IMR-90 (cell line): ENCODE measurements at regions not wholly inside any gene's neighbourhood (a gene's known extent, or its start where the extent isn't known, plus 50 kb on each side); places are given as distances from the start of the nearest gene placed in this dataset.

Source experiments
- ATAC-seq: fragments of 200-7000 bp; cut with Tn5 transposase; 2 replicates; pipeline ENCODE4 v1.9.1; 2020; ENCODE audit warnings: low read depth, mild to moderate bottlenecking, moderate library complexity
- BruUV-seq: library from RNA; stranded (reverse); fragments of 400-500 nt; replicated peaks from 2 replicates; lab custom pipeline; 2021; lab: Mats Ljungman, UMichigan
- CTCF ChIA-PET: fragments of 300-600 bp; formaldehyde crosslinking; extraction: SDS; loops from one replicate; lab custom pipeline; 2021; ENCODE audit warnings: antibody characterized with exemption; lab: Yijun Ruan, JAX
- POLR2A ChIA-PET: fragments of 300-600 bp; sonication (Branson Sonifier 250); formaldehyde crosslinking; loops from one replicate; lab custom pipeline; 2022; ENCODE audit warnings: antibody characterized with exemption; ENCODE audit not compliant: unreplicated experiment; lab: Charles Lee
- DNase-seq: peaks from one replicate; pipeline ENCODE4 v3.0.0; 2013
- H2AFZ ChIP-seq: replicated peaks from 2 replicates; pipeline ENCODE3; 2013; ENCODE audit warnings: low read length, mild to moderate bottlenecking; ENCODE audit not compliant: poor library complexity
- H2AK5ac ChIP-seq: 2 replicates; pipeline ENCODE4 v1.6.1; 2013; ENCODE audit warnings: low read depth, low read length, inconsistent platforms
- H2AK9ac ChIP-seq: replicated peaks from 2 replicates; pipeline ENCODE3; 2013; ENCODE audit warnings: mild to moderate bottlenecking, low read depth, low read length, moderate library complexity; ENCODE audit not compliant: poor library complexity
- H2BK120ac ChIP-seq: 2 replicates; pipeline ENCODE4 v1.6.1; 2013; ENCODE audit warnings: low read depth, low read length, inconsistent platforms
- H2BK15ac ChIP-seq: 3 replicates; pipeline ENCODE4 v1.6.1; 2013; ENCODE audit warnings: low read depth, low read length, inconsistent platforms
- H2BK20ac ChIP-seq: 2 replicates; pipeline ENCODE4 v1.6.1; 2013; ENCODE audit warnings: low read depth, mild to moderate bottlenecking, inconsistent platforms, low read length, moderate library complexity
- H2BK5ac ChIP-seq: 2 replicates; pipeline ENCODE4 v1.6.1; 2013; ENCODE audit warnings: mild to moderate bottlenecking, low read depth, low read length, inconsistent platforms; ENCODE audit not compliant: poor library complexity, severe bottlenecking
- H3K14ac ChIP-seq: replicated peaks from 2 replicates; pipeline ENCODE4 v1.6.1; 2013; ENCODE audit warnings: low read depth, low read length, inconsistent platforms
- H3K18ac ChIP-seq: 2 replicates; pipeline ENCODE4 v1.6.1; 2013; ENCODE audit warnings: low read depth, low read length, control low read depth
- H3K23ac ChIP-seq: 2 replicates; pipeline ENCODE4 v1.6.1; 2013; ENCODE audit warnings: low read depth, low read length, inconsistent platforms
- H3K27ac ChIP-seq: 2 replicates; pipeline ENCODE4 v1.5.1; 2013; ENCODE audit warnings: mild to moderate bottlenecking, control low read depth, low read length; ENCODE audit not compliant: insufficient read depth
- H3K27me3 ChIP-seq: 2 replicates; pipeline ENCODE4 v1.6.1; 2013; ENCODE audit warnings: low read length; ENCODE audit not compliant: control insufficient read depth, insufficient read depth
- H3K36me3 ChIP-seq: 2 replicates; pipeline ENCODE4 v1.6.1; 2013; ENCODE audit warnings: low read length, mixed read lengths; ENCODE audit not compliant: control insufficient read depth, insufficient read depth
- H3K4ac ChIP-seq: 2 replicates; pipeline ENCODE4 v1.6.1; 2013; ENCODE audit warnings: low read depth, low read length, inconsistent platforms
- H3K4me1 ChIP-seq: 2 replicates; pipeline ENCODE4 v1.6.1; 2013; ENCODE audit warnings: low read length, mixed read lengths; ENCODE audit not compliant: control insufficient read depth, insufficient read depth
- H3K4me2 ChIP-seq: 2 replicates; pipeline ENCODE4 v1.6.1; 2013; ENCODE audit warnings: low read depth, mild to moderate bottlenecking, control low read depth, low read length, moderate library complexity
- H3K4me3 ChIP-seq: 2 replicates; pipeline ENCODE4 v1.5.1; 2013; ENCODE audit warnings: low read depth, mild to moderate bottlenecking, control low read depth, low read length, moderate library complexity; ENCODE audit not compliant: insufficient read depth
- H3K56ac ChIP-seq: 2 replicates; pipeline ENCODE4 v1.6.1; 2013; ENCODE audit warnings: low read length, inconsistent platforms; ENCODE audit not compliant: insufficient read depth; ENCODE audit errors: extremely low read depth
- H3K79me1 ChIP-seq, 2 experiments: 2 replicates each; pipeline ENCODE4 v1.6.1; 2013; ENCODE audit warnings: low read length in 2 of 2, inconsistent platforms in 1 of 2, low read depth in 1 of 2
- H3K9ac ChIP-seq: 2 replicates; pipeline ENCODE4 v1.6.1; 2013; ENCODE audit warnings: low read depth, low read length, control low read depth
- H3K9me1 ChIP-seq: 2 replicates; pipeline ENCODE4 v1.6.1; 2013; ENCODE audit warnings: low read length, inconsistent platforms; ENCODE audit not compliant: insufficient read depth
- H3K9me3 ChIP-seq: 2 replicates; pipeline ENCODE4 v1.6.1; 2013; ENCODE audit warnings: low read length; ENCODE audit not compliant: control insufficient read depth, insufficient read depth
- H4K20me1 ChIP-seq: 2 replicates; pipeline ENCODE4 v1.6.1; 2013; ENCODE audit warnings: low read length, inconsistent platforms; ENCODE audit not compliant: insufficient read depth
- H4K5ac ChIP-seq: 2 replicates; pipeline ENCODE4 v1.6.1; 2013; ENCODE audit warnings: mild to moderate bottlenecking, low read depth, low read length, control low read depth
- H4K8ac ChIP-seq, 2 experiments: 2 replicates each; pipeline ENCODE4 v1.6.1; 2013; ENCODE audit warnings: low read depth in 2 of 2, low read length in 2 of 2, control low read depth in 1 of 2, inconsistent platforms in 1 of 2
- H4K91ac ChIP-seq: 2 replicates; pipeline ENCODE4 v1.6.1; 2013; ENCODE audit warnings: low read depth, low read length, inconsistent platforms; ENCODE audit not compliant: insufficient read depth
- BHLHE40 ChIP-seq: fragments of 150-350 bp; IDR thresholded peaks from 2 replicates; pipeline ENCODE4 v1.6.1; 2016; ENCODE audit warnings: mild to moderate bottlenecking, low read depth, low read length
- CEBPB ChIP-seq: IDR thresholded peaks from 2 replicates; pipeline ENCODE4 v1.6.1; 2012; ENCODE audit warnings: low read depth, low read length, improper control_type of control experiment
- CHD1 ChIP-seq: IDR thresholded peaks from 2 replicates; pipeline ENCODE4 v1.6.1; 2012; ENCODE audit warnings: low read depth, low read length, improper control_type of control experiment
- CTCF ChIP-seq: conservative IDR thresholded peaks from 2 replicates; pipeline ENCODE4 v1.5.1; 2012; ENCODE audit warnings: mild to moderate bottlenecking, low read depth, low read length, improper control_type of control experiment
- ELK1 ChIP-seq: fragments of 150-350 bp; IDR thresholded peaks from 2 replicates; pipeline ENCODE4 v1.6.1; 2016; ENCODE audit warnings: low read depth, mild to moderate bottlenecking, low read length, moderate library complexity, borderline replicate concordance
- MAZ ChIP-seq: IDR thresholded peaks from 2 replicates; pipeline ENCODE4 v1.6.1; 2012; ENCODE audit warnings: low read depth, mild to moderate bottlenecking, low read length, improper control_type of control experiment, moderate library complexity, borderline replicate concordance
- MXI1 ChIP-seq: IDR thresholded peaks from 2 replicates; pipeline ENCODE4 v1.6.1; 2012; ENCODE audit warnings: low read depth, mild to moderate bottlenecking, low read length, moderate library complexity, borderline replicate concordance
- NFE2L2 ChIP-seq: fragments of 150-350 bp; IDR thresholded peaks from 2 replicates; pipeline ENCODE4 v1.6.1; 2016; ENCODE audit warnings: low read depth, mild to moderate bottlenecking, low read length
- POLR2A ChIP-seq: IDR thresholded peaks from 2 replicates; pipeline ENCODE4 v1.6.1; 2012; ENCODE audit warnings: mild to moderate bottlenecking, low read depth, low read length
- RAD21 ChIP-seq: IDR thresholded peaks from 2 replicates; pipeline ENCODE4 v1.6.1; 2012; ENCODE audit warnings: low read length, improper control_type of control experiment
- RCOR1 ChIP-seq: IDR thresholded peaks from 2 replicates; pipeline ENCODE4 v1.6.1; 2012; ENCODE audit warnings: mild to moderate bottlenecking, low read length, improper control_type of control experiment; ENCODE audit not compliant: insufficient replicate concordance
- RFX5 ChIP-seq: IDR thresholded peaks from 2 replicates; pipeline ENCODE4 v1.8.0; 2012; ENCODE audit warnings: low read depth, mild to moderate bottlenecking, low read length, moderate library complexity
- SMC3 ChIP-seq: fragments of 150-350 bp; IDR thresholded peaks from 2 replicates; pipeline ENCODE4 v1.6.1; 2016; ENCODE audit warnings: low read depth, mild to moderate bottlenecking, antibody characterized with exemption, low read length, moderate library complexity
- USF2 ChIP-seq: fragments of 150-350 bp; IDR thresholded peaks from 2 replicates; pipeline ENCODE4 v1.6.1; 2017; ENCODE audit warnings: mild to moderate bottlenecking, antibody characterized with exemption, low read length, low read depth
- WGBS, 2 experiments: methylation state at CpG; one replicate each; pipeline versions ENCODE4 v1.1.5 to v1.1.7; 2013; ENCODE audit warnings: missing lambda C conversion rate in 2 of 2; ENCODE audit not compliant: insufficient read length in 1 of 2; ENCODE audit errors: extremely low coverage in 2 of 2; 5-methylcytosine and 5-hydroxymethylcytosine counted together
- dilution Hi-C: fragments of 300-500 bp; cut with HindIII; formaldehyde crosslinking; loops from one replicate; pipeline ENCODE4 v1.14.3; 2018; ENCODE audit warnings: low sequenced_read_pairs; ENCODE audit not compliant: unreplicated experiment
- in situ Hi-C: fragments of 300-500 bp; cut with MboI; formaldehyde crosslinking; loops from 3 replicates; pipeline ENCODE4 v1.14.3; 2019; ENCODE audit warnings: low sequenced_read_pairs, inconsistent platforms, mixed read lengths
- intact Hi-C: fragments of 100-400 bp; cut with micrococcal nuclease; formaldehyde crosslinking; loops from 2 replicates; pipeline ENCODE4 v1.10.0; 2022

GRCh38 chr5:25439025-25439424, 794.2 kb upstream of the CDH10 start:
- no TSS peak for BruUV-seq
- no peak overlapping the region for H3K56ac ChIP-seq
- H3K9me1 ChIP-seq, result no peaks in the 10 kb centered on the region
- no peaks in the 10 kb centered on the region for H3K79me1 ChIP-seq
- H4K5ac ChIP-seq, result no peak overlapping the region
- WGBS, 2 experiments, result no CpG with 5 or more reads among the region's 5 CpGs
- no peak for DNase-seq
- no peak overlapping the region for H3K4me3 ChIP-seq
- no peak overlapping the region for H3K14ac ChIP-seq
- no peak overlapping the region for H2AK9ac ChIP-seq
- peaks cover 2% of the 10 kb centered on the region; the same call in 1 of the 2 replicates for H3K9me3 ChIP-seq
- H3K27me3 ChIP-seq, result no peaks in the 10 kb centered on the region
- H2BK15ac ChIP-seq, result no peak overlapping the region
- H3K9ac ChIP-seq, result no peak overlapping the region
- no peak overlapping the region for H2BK5ac ChIP-seq
- ATAC-seq, result no peak
- H3K4me2 ChIP-seq, result no peak overlapping the region
- no peaks in the 10 kb centered on the region for H3K36me3 ChIP-seq
- TF ChIP-seq NFE2L2 (no peak), MAZ (no peak), BHLHE40 (no peak), ELK1 (no peak), USF2 (no peak), RCOR1 (no peak), RFX5 (no peak), POLR2A (no peak), MXI1 (no peak), RAD21 (no peak), SMC3 (no peak), CTCF (no peak), CHD1 (no peak), CEBPB (no peak)
- ChIA-PET POLR2A (no interaction called here), CTCF (no interaction called here)
- no peaks in the 10 kb centered on the region for H3K4me1 ChIP-seq
- no peak overlapping the region for H4K91ac ChIP-seq
- no peak overlapping the region for H4K8ac ChIP-seq
- H2AFZ ChIP-seq, result no peak overlapping the region
- H3K23ac ChIP-seq, result no peak overlapping the region
- H3K4ac ChIP-seq, result no peak overlapping the region
- H3K18ac ChIP-seq, result no peak overlapping the region
- no peak overlapping the region for H2AK5ac ChIP-seq
- intact Hi-C loops (no loop called here), dilution Hi-C loops (no loop called here), in situ Hi-C loops (no loop called here)
- no peaks in the 10 kb centered on the region for H4K20me1 ChIP-seq
- no peak overlapping the region for H3K27ac ChIP-seq
- no peak overlapping the region for H2BK120ac ChIP-seq
- H2BK20ac ChIP-seq, result no peak overlapping the region
